Ishikawa (cell line): ENCODE measurements at regions not wholly inside any gene's neighbourhood (a gene's known extent, or its start where the extent isn't known, plus 50 kb on each side); places are given as distances from the start of the nearest gene placed in this dataset.

ENCODE experiments used
- CREB1 ChIP-seq: IDR thresholded peaks from 2 replicates; pipeline ENCODE4 v1.6.1; 2012; ENCODE audit warnings: low read depth
- EP300 ChIP-seq: IDR thresholded peaks from 2 replicates; pipeline ENCODE4 v1.6.1; 2012; ENCODE audit warnings: borderline replicate concordance
- RAD21 ChIP-seq: IDR thresholded peaks from 2 replicates; pipeline ENCODE4 v1.6.1; 2012; ENCODE audit warnings: low read depth
- REST ChIP-seq: IDR thresholded peaks from 2 replicates; pipeline ENCODE4 v1.6.1; 2012; ENCODE audit warnings: low read depth, mild to moderate bottlenecking
- TAF1 ChIP-seq: IDR thresholded peaks from 2 replicates; pipeline ENCODE4 v1.6.1; 2012; ENCODE audit warnings: low read depth, mild to moderate bottlenecking
- YY1 ChIP-seq: IDR thresholded peaks from 2 replicates; pipeline ENCODE4 v1.6.1; 2012; ENCODE audit warnings: low read depth
- TF ChIP-seq, protein P1 (sequence below): IDR thresholded peaks from 2 replicates; pipeline ENCODE4 v1.6.1; 2012
- TF ChIP-seq, protein P2 (sequence below): IDR thresholded peaks from 2 replicates; pipeline ENCODE4 v1.6.1; 2012

DNA sequence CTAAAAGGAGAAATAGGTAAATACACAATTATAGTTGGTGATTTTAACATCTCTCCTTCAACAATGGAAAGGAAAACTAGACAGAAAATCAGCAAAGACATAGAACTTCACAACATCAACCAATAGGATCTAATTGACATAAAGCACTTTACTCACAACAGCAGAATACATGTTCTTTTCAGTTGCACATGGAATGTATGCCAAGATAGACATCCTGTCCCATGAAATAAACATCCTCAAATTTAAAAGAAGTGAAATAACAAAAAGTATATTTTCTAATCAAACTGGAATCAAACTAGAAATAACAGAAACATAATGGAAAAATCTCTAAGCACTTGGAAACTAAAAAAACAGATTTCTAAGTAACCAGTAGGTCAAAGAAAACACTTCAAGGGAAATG lies 296.2 kb upstream of the RGS6 start:
- TF ChIP-seq, protein P1, sequence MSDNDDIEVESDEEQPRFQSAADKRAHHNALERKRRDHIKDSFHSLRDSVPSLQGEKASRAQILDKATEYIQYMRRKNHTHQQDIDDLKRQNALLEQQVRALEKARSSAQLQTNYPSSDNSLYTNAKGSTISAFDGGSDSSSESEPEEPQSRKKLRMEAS: no peak
- TF ChIP-seq RAD21: no peak
- no peak for TF ChIP-seq REST
- TF ChIP-seq CREB1: no peak
- TF ChIP-seq, protein P2, sequence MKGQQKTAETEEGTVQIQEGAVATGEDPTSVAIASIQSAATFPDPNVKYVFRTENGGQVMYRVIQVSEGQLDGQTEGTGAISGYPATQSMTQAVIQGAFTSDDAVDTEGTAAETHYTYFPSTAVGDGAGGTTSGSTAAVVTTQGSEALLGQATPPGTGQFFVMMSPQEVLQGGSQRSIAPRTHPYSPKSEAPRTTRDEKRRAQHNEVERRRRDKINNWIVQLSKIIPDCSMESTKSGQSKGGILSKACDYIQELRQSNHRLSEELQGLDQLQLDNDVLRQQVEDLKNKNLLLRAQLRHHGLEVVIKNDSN: no peak
- no peak for TF ChIP-seq EP300
- no peak for TF ChIP-seq TAF1
- TF ChIP-seq YY1: no peak
